OCI-LY3 (cell line): ENCODE measurements at regions not wholly inside any gene's neighbourhood (a gene's known extent, or its start where the extent isn't known, plus 50 kb on each side); places are given as distances from the start of the nearest gene placed in this dataset.

Source experiments
- CTCF ChIP-seq: fragments of 200-600, 300-600 bp; sonication (generic); IDR thresholded peaks from 2 replicates; pipeline ENCODE4 v1.5.1; 2014; ENCODE audit warnings: antibody characterized with exemption, low read length, low read depth
- EZH2phosphoT487 ChIP-seq: fragments of 200-600 bp; shearing (Covaris generic); IDR thresholded peaks from 2 replicates; pipeline ENCODE4 v1.6.1; 2018; ENCODE audit warnings: antibody characterized with exemption, mixed run types, low read depth

DNA sequence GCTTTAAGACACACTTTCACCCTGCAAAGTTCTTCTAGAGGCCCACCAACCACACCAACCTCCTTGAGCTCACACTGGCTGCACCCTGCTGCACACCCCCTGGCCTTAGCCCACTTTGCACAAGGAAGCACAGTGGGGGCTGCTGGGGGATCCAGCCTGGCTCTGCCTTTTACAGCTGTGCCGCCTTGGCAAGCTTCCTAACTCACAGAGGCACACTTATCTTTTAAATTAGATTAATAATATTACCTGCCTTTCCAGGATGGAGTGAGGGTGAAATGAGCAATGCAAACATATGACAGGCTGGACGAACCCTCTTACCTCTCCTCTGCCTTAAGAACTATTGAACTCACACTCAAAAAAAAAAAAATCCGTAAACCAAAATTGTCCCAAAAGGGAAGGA, 715.8 kb upstream of the ID2 start:
- TF ChIP-seq CTCF (no peak), EZH2phosphoT487 (no peak)
